Vagina (tissue), 2 donors: ENCODE measurements at regions not wholly inside any gene's neighbourhood (a gene's known extent, or its start where the extent isn't known, plus 50 kb on each side); places are given as distances from the start of the nearest gene placed in this dataset.

ENCODE experiments used
- DNase-seq, 2 donors: peaks; one replicate each; pipeline ENCODE4 v3.0.0-alpha.2; 2017; ENCODE audit errors: extremely low spot score in 2 of 2
- H3K27ac ChIP-seq: fragments of 200-600 bp; sonication (generic); one replicate; pipeline ENCODE4 v1.5.1; 2019
- H3K27me3 ChIP-seq: fragments of 200-600 bp; sonication (generic); one replicate; pipeline ENCODE4 v1.5.1; 2019
- H3K36me3 ChIP-seq, 2 donors: fragments of 200-600 bp; sonication (generic); one replicate each; pipeline ENCODE4 v1.5.1; 2017 to 2019
- H3K4me1 ChIP-seq: fragments of 200-600 bp; sonication (generic); one replicate; pipeline ENCODE4 v1.5.1; 2019
- H3K4me3 ChIP-seq, 2 donors: fragments of 200-600 bp; sonication (generic); 1 replicate in 1 of 2; 2 replicates in 1 of 2; pipeline ENCODE4 v1.5.1; 2016 to 2019
- H3K9me3 ChIP-seq: fragments of 200-600 bp; sonication (generic); one replicate; pipeline ENCODE4 v1.5.1; 2019
- CTCF ChIP-seq, 3 experiments: fragments of 450-650 bp in 2 of 3; fragments of 200-600 bp in 1 of 3; sonication (generic) in 1 of 3; IDR thresholded peaks; one replicate each; pipeline ENCODE4 v1.5.1; 2017 to 2019; ENCODE audit warnings: antibody characterized with exemption in 3 of 3, mild to moderate bottlenecking in 2 of 3, moderate library complexity in 2 of 3
- POLR2A ChIP-seq, 2 donors: fragments of 450-650 bp; IDR thresholded peaks; one replicate each; pipeline ENCODE4 v1.6.1; 2017; ENCODE audit warnings: antibody characterized with exemption in 2 of 2, mild to moderate bottlenecking in 2 of 2, moderate library complexity in 2 of 2
- POLR2AphosphoS5 ChIP-seq, 2 donors: sonication (generic); formaldehyde crosslinking; IDR thresholded peaks; one replicate each; pipeline ENCODE4 v1.9.0; 2017; ENCODE audit warnings: antibody characterized with exemption in 2 of 2, mild to moderate bottlenecking in 2 of 2, low read depth in 1 of 2; ENCODE audit not compliant: insufficient read depth in 1 of 2
- intact Hi-C: fragments of 100-400 bp; cut with DNase I; formaldehyde crosslinking; loops from one replicate; pipeline ENCODE4 v1.15.1; 2023

- Histone ChIP-seq H3K27ac (no peak overlapping the region), H3K36me3 (no peaks in the 10 kb centered on the region), H3K27me3 (no peaks in the 10 kb centered on the region), H3K4me3 (no peak overlapping the region), H3K4me1 (no peaks in the 10 kb centered on the region), H3K9me3 (no peaks in the 10 kb centered on the region)
- no peak for DNase-seq
- TF ChIP-seq CTCF (IDR thresholded peaks at IDR 0.05) = no peak
- no peak for TF ChIP-seq POLR2AphosphoS5 (IDR thresholded peaks at IDR 0.05; ENCODE audit: insufficient read depth in 1 of 2, low read depth in 1 of 2)
- TF ChIP-seq POLR2A (IDR thresholded peaks at IDR 0.05) = no peak
- intact Hi-C loops = no loop called here
These were observed 70.3 kb upstream of the PRDX6 start for GRCh38 chr1:173406783-173407230.

- H3K9me3 ChIP-seq = no peaks in the 10 kb centered on the region
- intact Hi-C loops = no loop called here
These were observed 69.3 kb upstream of the PRDX6 start for GRCh38 chr1:173407846-173408245.

GRCh38 chr1:173408886-173409285 lies 68.2 kb upstream of the PRDX6 start:
- no peak for TF ChIP-seq POLR2AphosphoS5 (IDR thresholded peaks at IDR 0.05; ENCODE audit: insufficient read depth in 1 of 2, low read depth in 1 of 2)
- TF ChIP-seq CTCF (IDR thresholded peaks at IDR 0.05) = no peak
- TF ChIP-seq POLR2A (IDR thresholded peaks at IDR 0.05) = no peak
- no peak for DNase-seq
- no peak overlapping the region for H3K4me3 ChIP-seq
- H3K4me1 ChIP-seq = no peaks in the 10 kb centered on the region
- no peak overlapping the region for H3K27ac ChIP-seq
- H3K27me3 ChIP-seq = no peaks in the 10 kb centered on the region
- intact Hi-C loops = no loop called here
- H3K36me3 ChIP-seq = no peaks in the 10 kb centered on the region
- H3K9me3 ChIP-seq = no peaks in the 10 kb centered on the region

More at GRCh38 chr1:173407846-173408245, 69.3 kb upstream of the PRDX6 start:
- H3K27ac ChIP-seq = no peak overlapping the region
- DNase-seq = no peak
- TF ChIP-seq POLR2AphosphoS5 (IDR thresholded peaks at IDR 0.05; ENCODE audit: insufficient read depth in 1 of 2, low read depth in 1 of 2) (no peak), CTCF (IDR thresholded peaks at IDR 0.05) (no peak), POLR2A (IDR thresholded peaks at IDR 0.05) (no peak)
- H3K27me3 ChIP-seq = no peaks in the 10 kb centered on the region
- H3K4me3 ChIP-seq = no peak overlapping the region
- no peaks in the 10 kb centered on the region for H3K4me1 ChIP-seq
- no peaks in the 10 kb centered on the region for H3K36me3 ChIP-seq

- Histone ChIP-seq H3K4me1 (no peaks in the 10 kb centered on the region), H3K27ac (no peak overlapping the region), H3K27me3 (no peaks in the 10 kb centered on the region), H3K4me3 (no peak overlapping the region), H3K9me3 (no peaks in the 10 kb centered on the region), H3K36me3 (no peaks in the 10 kb centered on the region)
- DNase-seq = no peak
- TF ChIP-seq POLR2AphosphoS5 (IDR thresholded peaks at IDR 0.05; ENCODE audit: insufficient read depth in 1 of 2, low read depth in 1 of 2) = no peak
- TF ChIP-seq POLR2A (IDR thresholded peaks at IDR 0.05) = no peak
- no peak for TF ChIP-seq CTCF (IDR thresholded peaks at IDR 0.05)
- intact Hi-C loops = loop anchor here (5.0 kb wide), 1 partner anchor 667 kb away; no protein-coding TSS in a partner anchor
These were observed 67.5 kb upstream of the PRDX6 start for GRCh38 chr1:173409613-173410012.

- Histone ChIP-seq H3K27ac (no peak overlapping the region), H3K36me3 (no peaks in the 10 kb centered on the region), H3K27me3 (no peaks in the 10 kb centered on the region), H3K4me3 (no peak overlapping the region), H3K4me1 (no peaks in the 10 kb centered on the region), H3K9me3 (no peaks in the 10 kb centered on the region)
- TF ChIP-seq CTCF (IDR thresholded peaks at IDR 0.05) (no peak), POLR2AphosphoS5 (IDR thresholded peaks at IDR 0.05; ENCODE audit: insufficient read depth in 1 of 2, low read depth in 1 of 2) (no peak), POLR2A (IDR thresholded peaks at IDR 0.05) (no peak)
- intact Hi-C loops = loop anchor here (5.0 kb wide), 1 partner anchor 668 kb away; no protein-coding TSS in a partner anchor
- DNase-seq = no peak
These were observed 66.9 kb upstream of the PRDX6 start for GRCh38 chr1:173410133-173410793.
